ENCODE measurements at regions not wholly inside any gene's neighbourhood (a gene's known extent, or its start where the extent isn't known, plus 50 kb on each side); places are given as distances from the start of the nearest gene placed in this dataset.

GRCh38 chr3:39558775-39559306, 91.4 kb downstream of the MOBP start:
- H3K27ac ChIP-seq: no peak overlapping the region
- H3K4me3 ChIP-seq: no peak overlapping the region
- no peaks in the 10 kb centered on the region for H3K4me1 ChIP-seq
- WGBS, 5 donors: 89 to 95% (median 94%) methylated on average over 3 of the region's 3 CpGs
- H3K9me3 ChIP-seq: peaks cover 0 to 11% (median under 1%) of the 10 kb centered on the region in 8 donors
- DNase-seq: no peak
- TF ChIP-seq, protein P1, sequence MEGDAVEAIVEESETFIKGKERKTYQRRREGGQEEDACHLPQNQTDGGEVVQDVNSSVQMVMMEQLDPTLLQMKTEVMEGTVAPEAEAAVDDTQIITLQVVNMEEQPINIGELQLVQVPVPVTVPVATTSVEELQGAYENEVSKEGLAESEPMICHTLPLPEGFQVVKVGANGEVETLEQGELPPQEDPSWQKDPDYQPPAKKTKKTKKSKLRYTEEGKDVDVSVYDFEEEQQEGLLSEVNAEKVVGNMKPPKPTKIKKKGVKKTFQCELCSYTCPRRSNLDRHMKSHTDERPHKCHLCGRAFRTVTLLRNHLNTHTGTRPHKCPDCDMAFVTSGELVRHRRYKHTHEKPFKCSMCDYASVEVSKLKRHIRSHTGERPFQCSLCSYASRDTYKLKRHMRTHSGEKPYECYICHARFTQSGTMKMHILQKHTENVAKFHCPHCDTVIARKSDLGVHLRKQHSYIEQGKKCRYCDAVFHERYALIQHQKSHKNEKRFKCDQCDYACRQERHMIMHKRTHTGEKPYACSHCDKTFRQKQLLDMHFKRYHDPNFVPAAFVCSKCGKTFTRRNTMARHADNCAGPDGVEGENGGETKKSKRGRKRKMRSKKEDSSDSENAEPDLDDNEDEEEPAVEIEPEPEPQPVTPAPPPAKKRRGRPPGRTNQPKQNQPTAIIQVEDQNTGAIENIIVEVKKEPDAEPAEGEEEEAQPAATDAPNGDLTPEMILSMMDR (IDR thresholded peaks at IDR 0.05 in 8 of 11, conservative IDR thresholded peaks at IDR 0.05 in 3 of 11): no peak
- TF ChIP-seq POLR2AphosphoS5 (IDR thresholded peaks at IDR 0.05): no peak
- no peak for TF ChIP-seq POLR2A (IDR thresholded peaks at IDR 0.05)
- no peaks in the 10 kb centered on the region for H3K36me3 ChIP-seq
- H3K27me3 ChIP-seq (replicated peaks in 1 of 7): peaks cover 0 to 4% (median 0%) of the 10 kb centered on the region in 7 donors
- intact Hi-C loops (cut with DNase I; ENCODE audit: low total_unique reads): no loop called here

DNA sequence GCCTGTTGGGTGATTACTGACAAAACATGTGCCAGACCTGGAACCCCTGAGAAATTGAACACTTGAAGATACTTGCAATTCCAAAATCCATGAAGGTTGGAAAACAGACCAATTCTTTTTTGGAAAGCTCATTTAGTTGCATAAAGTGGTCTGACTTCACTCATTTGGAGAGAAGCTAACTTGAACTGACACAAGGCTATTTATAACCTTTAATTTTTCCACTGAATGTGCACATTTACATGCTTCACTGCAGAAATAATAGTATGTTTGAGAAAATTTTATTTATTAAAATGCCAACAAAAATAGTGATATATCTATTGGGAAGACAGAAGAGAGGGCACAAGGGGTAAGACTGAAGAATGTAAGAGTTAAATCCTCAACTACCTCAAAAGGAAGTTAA, 92.1 kb downstream of the MOBP start:
- H3K27ac ChIP-seq: no peak overlapping the region
- intact Hi-C loops (cut with DNase I; ENCODE audit: low total_unique reads): no loop called here

DNA sequence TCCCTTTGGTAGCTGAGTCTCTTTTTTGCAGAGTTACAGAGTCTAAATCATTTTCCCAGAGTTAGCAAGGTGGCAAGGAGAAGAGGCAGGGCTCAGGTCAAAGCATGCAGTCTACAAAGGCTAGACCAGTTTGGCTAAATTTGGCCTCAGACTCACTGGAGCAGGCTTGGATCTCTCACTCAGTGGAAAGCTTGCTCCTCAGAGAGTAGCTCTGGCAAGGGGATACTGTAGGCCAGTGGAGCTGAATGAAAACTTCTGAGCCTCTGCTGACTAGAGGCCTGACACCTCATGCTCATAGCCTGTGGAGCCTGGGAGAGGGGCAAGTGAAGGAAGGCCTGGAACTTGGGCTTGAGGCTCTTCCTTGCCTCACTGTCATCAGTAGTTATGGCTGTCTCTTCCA, 101.0 kb downstream of the MOBP start:
- intact Hi-C loops (cut with DNase I; ENCODE audit: low total_unique reads): no loop called here
- Histone ChIP-seq H3K36me3 (no peaks in the 10 kb centered on the region), H3K4me1 (no peaks in the 10 kb centered on the region), H3K27ac (peak overlapping the region in 5 of 8 donors; percentile 19 to 72 (median 37)), H3K9me3 (no peaks in the 10 kb centered on the region), H3K27me3 (replicated peaks in 1 of 7) (no peaks in the 10 kb centered on the region), H3K4me3 (no peak overlapping the region)
- TF ChIP-seq POLR2A (IDR thresholded peaks at IDR 0.05) (no peak), POLR2AphosphoS5 (IDR thresholded peaks at IDR 0.05) (no peak)
- TF ChIP-seq, protein P1 (IDR thresholded peaks at IDR 0.05 in 8 of 11, conservative IDR thresholded peaks at IDR 0.05 in 3 of 11): no peak
- no peak for DNase-seq

More for the DNA sequence above, 92.1 kb downstream of the MOBP start:
- TF ChIP-seq POLR2AphosphoS5 (IDR thresholded peaks at IDR 0.05): no peak
- TF ChIP-seq POLR2A (IDR thresholded peaks at IDR 0.05): no peak
- TF ChIP-seq, protein P1 (IDR thresholded peaks at IDR 0.05 in 8 of 11, conservative IDR thresholded peaks at IDR 0.05 in 3 of 11): no peak
- Histone ChIP-seq H3K4me1 (no peaks in the 10 kb centered on the region), H3K9me3 (peaks cover 0 to 11% (median 0%) of the 10 kb centered on the region in 8 donors), H3K36me3 (no peaks in the 10 kb centered on the region), H3K27me3 (replicated peaks in 1 of 7) (peaks cover 0 to 4% (median 0%) of the 10 kb centered on the region in 7 donors), H3K4me3 (no peak overlapping the region)
- no peak for DNase-seq

GRCh38 chr3:39569095-39569494, 101.6 kb downstream of the MOBP start:
- DNase-seq: no peak
- TF ChIP-seq POLR2A (IDR thresholded peaks at IDR 0.05) (no peak), POLR2AphosphoS5 (IDR thresholded peaks at IDR 0.05) (peak in 2 of 3 donors; percentile 62 to 65)
- intact Hi-C loops (cut with DNase I; ENCODE audit: low total_unique reads): no loop called here

GRCh38 chr3:39573392-39573791, 105.9 kb downstream of the MOBP start:
- intact Hi-C loops (cut with DNase I; ENCODE audit: low total_unique reads): no loop called here
- no peaks in the 10 kb centered on the region for H3K9me3 ChIP-seq
- no peaks in the 10 kb centered on the region for H3K4me1 ChIP-seq
- no peaks in the 10 kb centered on the region for H3K36me3 ChIP-seq
- TF ChIP-seq, protein P1 (IDR thresholded peaks at IDR 0.05 in 8 of 11, conservative IDR thresholded peaks at IDR 0.05 in 3 of 11): no peak
- no peak for TF ChIP-seq POLR2AphosphoS5 (IDR thresholded peaks at IDR 0.05)
- no peak for TF ChIP-seq POLR2A (IDR thresholded peaks at IDR 0.05)
- H3K27ac ChIP-seq: no peak overlapping the region
- no peak for DNase-seq
- H3K4me3 ChIP-seq: no peak overlapping the region
- 85 to 90% (median 90%) methylated on average over 9 of the region's 9 CpGs for WGBS, 5 donors
- no peaks in the 10 kb centered on the region for H3K27me3 ChIP-seq (replicated peaks in 1 of 7)

More at GRCh38 chr3:39569095-39569494, 101.6 kb downstream of the MOBP start:
- Histone ChIP-seq H3K4me1 (no peaks in the 10 kb centered on the region), H3K4me3 (no peak overlapping the region), H3K36me3 (no peaks in the 10 kb centered on the region), H3K27me3 (replicated peaks in 1 of 7) (no peaks in the 10 kb centered on the region), H3K9me3 (no peaks in the 10 kb centered on the region), H3K27ac (peak overlapping the region in 4 of 8 donors; percentile 13 to 72 (median 38))
- 73 to 89% (median 76%) methylated on average over 2 of the region's 2 CpGs for WGBS, 5 donors

All from spleen (tissue), 11 donors.